ENCODE measurements at regions not wholly inside any gene's neighbourhood (a gene's known extent, or its start where the extent isn't known, plus 50 kb on each side); places are given as distances from the start of the nearest gene placed in this dataset.

- no peak for DNase-seq (ENCODE audit: low spot score)
- Histone ChIP-seq H3K9me3 (ENCODE audit: low read length) (no peaks in the 10 kb centered on the region), H3K4me1 (ENCODE audit: insufficient read depth, low read length, poor library complexity, severe bottlenecking) (no peaks in the 10 kb centered on the region), H2AFZ (ENCODE audit: low read length) (no peak overlapping the region), H4K20me1 (ENCODE audit: insufficient read depth, low read length) (no peaks in the 10 kb centered on the region), H3K4me3 (ENCODE audit: low read depth, low read length, poor library complexity, severe bottlenecking) (no peak overlapping the region), H3K9me2 (ENCODE audit: insufficient read depth, low read length) (no peaks in the 10 kb centered on the region), H3K36me3 (ENCODE audit: insufficient read depth, low read length) (no peaks in the 10 kb centered on the region), H3K27ac (ENCODE audit: low read depth, low read length, poor library complexity, severe bottlenecking) (no peak overlapping the region), H3K79me2 (ENCODE audit: insufficient read depth, low read depth, low read length) (no peaks in the 10 kb centered on the region), H3K4me2 (ENCODE audit: low read length) (no peak overlapping the region)
- ChIA-PET CTCF (ENCODE audit: unreplicated experiment) (no interaction called here), POLR2A (no interaction called here)
- BruUV-seq (replicated peaks) = no TSS peak
- intact Hi-C loops (cut with micrococcal nuclease; ENCODE audit: unreplicated experiment) = no loop called here
- TF ChIP-seq CTCF (conservative IDR thresholded peaks at IDR 0.05; ENCODE audit: low read length) (no peak), EZH2phosphoT487 (IDR thresholded peaks at IDR 0.05; ENCODE audit: borderline replicate concordance, low read depth, low read length) (no peak)
Measured at GRCh38 chr13:111527614-111528229, 207.3 kb downstream of the TEX29 start.

GRCh38 chr13:111528513-111528912 is 208.1 kb downstream of the TEX29 start:
- ChIA-PET CTCF (ENCODE audit: unreplicated experiment) (no interaction called here), POLR2A (no interaction called here)
- Histone ChIP-seq H4K20me1 (ENCODE audit: insufficient read depth, low read length) (no peaks in the 10 kb centered on the region), H3K4me3 (ENCODE audit: low read depth, low read length, poor library complexity, severe bottlenecking) (no peak overlapping the region), H3K4me2 (ENCODE audit: low read length) (no peak overlapping the region), H3K27ac (ENCODE audit: low read depth, low read length, poor library complexity, severe bottlenecking) (no peak overlapping the region), H3K9me2 (ENCODE audit: insufficient read depth, low read length) (no peaks in the 10 kb centered on the region), H2AFZ (ENCODE audit: low read length) (no peak overlapping the region), H3K79me2 (ENCODE audit: insufficient read depth, low read depth, low read length) (no peaks in the 10 kb centered on the region), H3K9me3 (ENCODE audit: low read length) (no peaks in the 10 kb centered on the region), H3K4me1 (ENCODE audit: insufficient read depth, low read length, poor library complexity, severe bottlenecking) (no peaks in the 10 kb centered on the region), H3K36me3 (ENCODE audit: insufficient read depth, low read length) (no peaks in the 10 kb centered on the region)
- intact Hi-C loops (cut with micrococcal nuclease; ENCODE audit: unreplicated experiment) = no loop called here
- BruUV-seq (replicated peaks) = no TSS peak
- TF ChIP-seq CTCF (conservative IDR thresholded peaks at IDR 0.05; ENCODE audit: low read length) (no peak), EZH2phosphoT487 (IDR thresholded peaks at IDR 0.05; ENCODE audit: borderline replicate concordance, low read depth, low read length) (no peak)
- DNase-seq (ENCODE audit: low spot score) = no peak

- TF ChIP-seq EZH2phosphoT487 (IDR thresholded peaks at IDR 0.05; ENCODE audit: borderline replicate concordance, low read depth, low read length) = no peak
- no peak for TF ChIP-seq CTCF (conservative IDR thresholded peaks at IDR 0.05; ENCODE audit: low read length)
- Histone ChIP-seq H3K4me2 (ENCODE audit: low read length) (no peak overlapping the region), H4K20me1 (ENCODE audit: insufficient read depth, low read length) (no peaks in the 10 kb centered on the region), H3K9me2 (ENCODE audit: insufficient read depth, low read length) (no peaks in the 10 kb centered on the region), H3K36me3 (ENCODE audit: insufficient read depth, low read length) (no peaks in the 10 kb centered on the region), H3K9me3 (ENCODE audit: low read length) (no peaks in the 10 kb centered on the region), H2AFZ (ENCODE audit: low read length) (no peak overlapping the region), H3K27ac (ENCODE audit: low read depth, low read length, poor library complexity, severe bottlenecking) (no peak overlapping the region), H3K4me1 (ENCODE audit: insufficient read depth, low read length, poor library complexity, severe bottlenecking) (no peaks in the 10 kb centered on the region), H3K4me3 (ENCODE audit: low read depth, low read length, poor library complexity, severe bottlenecking) (no peak overlapping the region), H3K79me2 (ENCODE audit: insufficient read depth, low read depth, low read length) (no peaks in the 10 kb centered on the region)
- no peak for DNase-seq (ENCODE audit: low spot score)
- POLR2A ChIA-PET = no interaction called here
- CTCF ChIA-PET (ENCODE audit: unreplicated experiment) = no interaction called here
- intact Hi-C loops (cut with micrococcal nuclease; ENCODE audit: unreplicated experiment) = no loop called here
- no TSS peak for BruUV-seq (replicated peaks)
Measured at GRCh38 chr13:111530137-111530870, 209.9 kb downstream of the TEX29 start.
